ENCODE measurements at regions not wholly inside any gene's neighbourhood (a gene's known extent, or its start where the extent isn't known, plus 50 kb on each side); places are given as distances from the start of the nearest gene placed in this dataset.
"Not testable (repeated sequence)": the region's sequence is repeated elsewhere in the genome, so short reads cannot be mapped to it uniquely, and the experiment has no call there.

DNA sequence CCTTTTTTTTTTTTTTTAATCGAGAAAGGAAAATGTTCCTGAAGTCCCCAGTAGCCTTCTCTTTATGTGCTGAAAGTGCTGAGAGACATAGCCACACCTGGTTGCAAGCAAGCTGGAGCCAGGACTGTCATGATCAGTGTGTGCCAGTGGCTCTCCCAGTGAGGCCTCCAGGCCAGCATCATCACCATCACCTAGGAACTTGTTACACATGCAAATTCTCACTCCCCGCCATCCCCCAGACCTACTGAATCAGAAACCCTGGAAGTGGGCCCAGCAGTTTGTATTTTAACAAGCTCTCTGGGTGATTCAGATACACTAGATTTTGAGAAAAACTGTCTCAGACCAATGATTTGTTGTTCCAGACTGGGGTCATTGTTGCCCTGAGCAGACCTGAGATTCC lies 181.9 kb upstream of the GLRA1 start:
- no peak for DNase-seq

DNA sequence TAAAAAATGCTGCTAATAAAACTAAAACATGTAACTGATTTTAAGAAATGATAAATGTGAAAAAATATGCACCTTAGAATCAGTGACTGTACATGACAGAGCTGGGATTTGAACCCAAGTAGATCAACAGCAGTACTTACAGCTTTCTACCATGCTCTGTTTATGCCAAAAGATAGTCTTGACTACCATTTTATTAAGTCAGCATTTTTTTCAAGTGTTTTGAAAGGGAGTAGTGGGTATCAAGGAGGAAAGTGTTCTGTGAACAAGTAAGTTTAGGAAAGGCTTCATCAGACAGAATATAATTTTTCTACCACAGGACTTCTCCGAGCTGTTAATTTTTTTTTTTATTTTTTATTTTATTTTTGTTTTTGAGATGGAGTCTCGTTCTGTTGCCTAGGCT lies 180.4 kb upstream of the GLRA1 start:
- DNase-seq = no peak

DNA sequence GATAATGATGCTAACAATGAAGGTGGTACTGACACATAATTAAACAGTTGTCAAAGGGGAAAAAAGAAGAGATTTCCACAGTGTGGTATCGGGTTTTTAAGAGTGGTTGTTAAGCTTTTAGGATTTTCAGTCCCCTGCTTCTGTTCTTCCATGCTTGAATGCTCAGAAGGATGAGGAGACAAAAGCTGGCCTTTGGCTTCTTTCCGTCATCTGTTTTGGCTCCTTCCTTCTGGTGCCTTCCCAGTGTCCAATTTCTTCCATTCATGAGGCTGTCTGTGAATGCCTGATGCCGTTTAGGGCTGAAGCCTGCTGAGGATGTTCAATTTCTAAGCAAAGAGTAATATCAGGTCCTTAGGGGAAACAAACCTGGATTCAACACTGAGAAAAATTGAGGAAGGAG lies 179.6 kb upstream of the GLRA1 start:
- DNase-seq = no peak

DNA sequence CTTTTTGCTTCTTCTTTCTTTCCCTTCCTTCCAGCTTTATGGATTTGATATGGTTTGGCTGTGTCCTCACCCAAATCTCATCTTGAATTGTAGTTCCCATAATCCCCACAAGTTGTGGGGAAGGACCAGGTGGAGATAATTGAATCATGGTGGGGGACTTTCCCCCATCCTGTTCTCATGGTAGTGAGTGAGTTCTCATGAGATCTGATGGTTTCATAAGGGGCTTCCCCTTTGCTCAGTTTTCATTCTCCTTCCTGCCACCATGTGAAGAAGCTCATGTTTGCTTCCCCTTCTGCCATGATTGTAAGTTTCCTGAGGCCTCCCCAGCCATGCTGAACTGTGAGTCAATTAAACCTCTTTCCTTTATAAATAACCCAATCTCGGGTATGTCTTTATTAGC lies 178.3 kb upstream of the GLRA1 start:
- DNase-seq = not testable (repeated sequence)

DNA sequence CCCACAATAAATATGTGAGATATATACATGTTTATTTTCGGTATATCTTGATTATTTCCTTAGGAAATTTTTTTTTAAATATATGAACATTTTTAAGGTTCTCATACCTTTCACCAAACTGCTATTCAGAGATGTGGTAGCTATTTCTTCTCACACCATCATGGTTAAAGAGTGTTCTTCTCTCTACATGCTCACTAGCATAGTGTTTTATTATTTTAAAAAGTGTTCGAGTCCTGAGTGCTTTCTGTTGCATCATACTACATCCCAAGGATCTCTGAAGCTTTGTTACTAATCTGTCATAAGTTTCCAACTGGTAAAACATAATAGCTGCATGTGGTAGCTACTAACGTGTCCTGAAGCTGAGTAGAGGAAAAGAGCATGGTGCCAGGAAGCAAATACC lies 177.4 kb upstream of the GLRA1 start:
- DNase-seq = no peak

- DNase-seq = no peak
Observed at GRCh38 chr5:152100462-152100861, 175.8 kb upstream of the GLRA1 start.

DNA sequence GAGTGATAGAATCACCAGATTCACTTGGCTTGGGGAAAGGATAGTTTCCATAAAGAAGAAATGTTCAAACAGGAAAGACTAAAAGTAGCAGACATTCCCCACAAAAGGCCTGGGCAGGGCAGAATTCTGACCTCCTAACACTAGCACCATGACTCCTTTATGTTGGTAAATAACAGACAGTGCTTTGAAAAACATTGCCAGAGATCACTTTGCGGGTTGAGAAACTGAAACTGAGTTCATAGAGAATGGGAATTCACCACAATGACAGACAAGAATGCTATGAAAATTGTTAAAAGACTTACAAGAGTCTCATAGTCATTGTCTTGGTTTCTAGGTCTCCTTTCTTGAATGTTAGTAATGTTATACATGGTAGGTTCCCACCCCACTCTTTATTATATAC lies 172.5 kb upstream of the GLRA1 start:
- DNase-seq = no peak

- DNase-seq = no peak
Observed at GRCh38 chr5:152094716-152095115, 170.1 kb upstream of the GLRA1 start.

GRCh38 chr5:152094060-152094459 lies 169.4 kb upstream of the GLRA1 start:
- DNase-seq = no peak

DNA sequence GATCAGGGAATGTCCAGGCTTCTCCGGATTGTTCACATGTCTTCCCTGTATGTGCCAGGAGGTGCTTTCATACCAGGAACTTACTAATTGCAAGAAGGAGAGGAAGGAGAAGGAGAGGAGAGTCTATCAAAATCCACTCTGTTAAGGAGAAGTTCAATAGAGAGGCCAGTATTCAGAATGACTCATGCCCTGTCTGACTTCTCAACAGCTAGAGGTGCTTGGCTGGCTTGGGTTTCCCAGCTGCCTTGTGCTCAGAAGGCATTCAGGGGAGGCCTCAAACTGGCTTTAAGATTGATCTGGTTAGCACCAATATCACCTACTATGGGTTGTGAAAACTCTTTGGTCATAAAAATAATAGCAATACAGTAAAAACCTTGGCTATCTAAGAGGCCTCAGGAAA lies 167.9 kb upstream of the GLRA1 start:
- DNase-seq = peak in 1 of 2 experiments; percentile 7

GRCh38 chr5:152089644-152090043 lies 165.0 kb upstream of the GLRA1 start:
- DNase-seq = no peak

GRCh38 chr5:152086668-152087067 lies 162.0 kb upstream of the GLRA1 start:
- no peak for DNase-seq

GRCh38 chr5:152084476-152084875 lies 159.8 kb upstream of the GLRA1 start:
- DNase-seq = no peak

GRCh38 chr5:152083231-152083630 lies 158.6 kb upstream of the GLRA1 start:
- no peak for DNase-seq

- DNase-seq = no peak
Observed at GRCh38 chr5:152072091-152072490, 147.4 kb upstream of the GLRA1 start.

DNA sequence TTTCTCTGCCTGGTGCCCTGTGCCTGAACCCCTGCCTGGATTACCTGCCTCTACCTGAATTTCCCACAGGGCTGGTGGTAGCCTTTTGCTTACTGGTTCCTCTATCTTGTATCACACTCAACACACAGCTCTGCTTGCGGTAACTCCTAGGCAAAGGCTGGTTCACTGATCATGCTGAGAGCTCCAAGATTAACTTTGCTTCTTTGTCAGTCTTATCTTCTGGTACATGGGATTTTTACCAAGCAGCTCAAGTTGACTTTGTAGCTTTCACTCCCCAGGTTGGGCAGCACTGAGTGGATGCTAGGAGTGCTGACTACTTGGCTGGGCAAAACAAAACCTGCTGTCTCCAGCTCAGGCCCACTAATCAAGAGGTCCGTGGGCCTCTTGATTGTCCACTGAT lies 145.9 kb upstream of the GLRA1 start:
- DNase-seq = no peak

GRCh38 chr5:152066784-152067183 lies 142.1 kb upstream of the GLRA1 start:
- DNase-seq = no peak

DNA sequence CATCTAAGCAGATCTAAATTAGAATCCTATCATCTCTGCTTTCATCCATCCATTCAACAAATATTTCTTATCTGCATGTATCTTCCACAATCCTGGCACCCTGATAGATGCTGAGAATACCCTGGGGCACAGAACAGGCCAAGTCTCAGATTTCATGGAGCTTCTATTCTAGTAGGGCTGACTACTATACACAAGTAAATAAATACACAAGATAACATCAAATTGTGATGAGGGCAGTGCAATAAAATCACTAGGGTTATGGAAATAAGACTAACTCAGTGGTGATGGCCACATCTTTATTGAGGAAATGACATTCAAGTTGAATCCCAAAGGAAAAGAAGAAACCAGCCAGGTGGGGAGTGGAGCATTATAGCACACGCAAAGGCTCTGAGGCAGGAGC lies 138.4 kb upstream of the GLRA1 start:
- no peak for DNase-seq

DNA sequence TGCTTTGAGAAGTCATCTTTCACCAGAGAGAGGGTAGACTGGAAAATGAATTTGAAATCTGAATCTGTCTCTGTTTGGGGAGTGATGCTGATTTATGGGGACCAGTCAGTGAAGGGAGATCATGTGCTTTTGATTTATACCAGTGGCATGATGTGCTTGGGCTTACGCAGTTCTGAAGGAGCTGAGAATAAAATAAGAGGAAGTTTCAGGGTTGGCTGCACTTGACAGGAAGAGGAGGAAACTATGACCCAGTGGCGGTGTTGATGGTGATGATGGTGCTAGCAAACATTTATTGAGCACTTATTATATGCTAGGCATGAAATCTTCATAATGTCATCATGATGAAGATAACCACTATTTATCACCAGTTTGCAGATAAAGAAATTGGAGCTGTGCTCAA lies 136.4 kb upstream of the GLRA1 start:
- no peak for DNase-seq

DNA sequence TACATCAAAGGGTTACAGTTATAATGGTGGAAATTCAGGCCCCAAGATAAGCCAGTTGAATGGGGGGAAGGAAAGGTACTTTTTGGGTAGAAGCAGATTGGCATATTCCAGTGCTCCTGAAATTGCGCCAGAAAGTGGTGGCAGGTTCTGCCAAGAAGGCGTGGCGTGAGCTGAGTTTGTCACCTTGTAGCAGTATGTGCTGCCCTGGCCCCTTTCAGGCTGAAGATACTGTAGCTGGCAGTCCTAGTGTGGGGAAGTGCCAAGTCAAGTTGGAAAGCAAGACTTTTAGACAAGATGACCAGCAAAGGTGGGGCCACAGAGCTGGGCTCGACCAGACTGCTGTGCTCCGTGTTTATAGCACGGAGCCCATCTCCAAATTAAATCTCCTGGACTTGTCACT lies 133.6 kb upstream of the GLRA1 start:
- no peak for DNase-seq

DNA sequence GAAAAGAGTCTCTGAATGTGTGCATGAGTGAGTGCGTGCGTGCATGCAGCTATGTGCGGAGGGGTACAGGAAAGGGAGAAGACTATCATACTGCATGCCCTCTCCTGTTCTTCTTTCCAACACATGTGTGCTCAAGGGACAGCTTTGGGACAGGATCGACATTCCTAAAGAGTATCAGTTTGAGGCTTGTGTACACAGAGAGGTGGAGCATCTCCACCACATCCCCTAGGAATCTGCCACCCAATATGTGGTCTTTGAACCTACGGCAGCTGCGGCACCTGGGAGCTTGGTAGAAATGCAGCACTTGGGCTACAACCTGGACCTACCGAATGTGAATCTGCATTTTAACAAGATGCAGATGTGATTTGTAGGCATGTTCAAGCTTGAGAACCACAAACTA lies 132.3 kb upstream of the GLRA1 start:
- DNase-seq = no peak

DNA sequence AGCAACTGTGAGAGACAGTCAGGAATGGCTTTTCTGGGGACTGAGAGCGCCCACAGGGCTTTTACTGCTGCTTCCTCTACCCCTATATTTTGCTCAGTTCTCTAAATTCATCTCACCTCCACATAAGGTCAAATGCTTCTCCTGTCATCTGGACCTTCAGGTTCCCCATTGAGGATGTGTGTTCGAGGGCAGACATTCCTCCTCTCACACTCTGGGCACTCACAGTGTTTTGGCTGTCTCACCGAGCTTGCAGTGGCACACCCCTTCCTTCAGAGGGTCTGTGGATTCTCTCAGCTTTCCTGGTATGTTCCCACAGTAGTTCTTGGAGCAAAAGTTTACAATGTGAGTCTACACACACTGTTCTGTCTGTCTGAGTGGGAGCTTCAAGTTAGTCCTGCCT lies 127.8 kb upstream of the GLRA1 start:
- DNase-seq = no peak

DNA sequence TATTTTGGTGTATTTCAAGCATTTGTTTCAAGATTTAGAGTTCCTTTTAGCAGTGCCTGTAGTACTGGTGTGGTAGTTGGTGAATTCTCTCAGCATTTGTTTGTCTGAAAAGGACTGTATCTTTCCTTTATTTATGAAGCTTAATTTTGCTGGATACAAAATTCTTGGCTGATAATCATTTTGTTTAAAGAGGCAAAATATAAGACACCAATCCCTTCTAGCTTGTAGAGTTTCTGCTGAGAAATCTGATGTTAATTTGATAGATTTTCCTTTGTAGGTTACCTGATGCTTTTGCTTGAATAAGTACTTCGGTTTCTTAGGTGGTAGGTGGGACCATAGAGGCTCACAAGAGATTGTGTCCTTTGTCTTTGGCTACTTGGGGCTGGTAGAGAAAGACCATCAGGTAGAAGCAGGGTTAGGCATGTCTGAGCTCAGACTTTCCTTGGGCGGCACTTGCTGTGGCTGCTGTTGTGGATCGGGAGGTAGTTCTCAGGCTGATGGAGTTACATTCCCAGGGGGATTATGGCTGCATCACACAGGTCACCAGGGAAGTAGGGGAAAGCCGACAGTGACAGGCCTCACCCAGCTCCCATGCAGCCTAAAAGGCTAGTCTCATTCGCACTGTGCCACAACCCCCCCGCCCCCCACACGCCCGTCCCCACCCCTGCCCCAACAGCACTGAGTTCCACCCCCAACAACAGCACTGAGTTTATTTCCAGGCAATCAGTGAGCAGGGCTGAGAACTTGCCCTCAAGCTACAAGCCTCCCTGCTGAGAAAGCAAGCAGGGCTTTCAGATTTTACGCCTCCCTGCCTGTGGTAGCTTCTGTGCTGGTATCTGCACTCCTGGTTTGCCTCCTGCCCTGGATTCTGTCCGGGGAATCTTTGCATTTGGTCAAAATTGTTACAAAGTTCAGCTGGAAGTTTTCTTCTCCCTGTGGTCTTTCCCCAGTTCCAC lies 127.1 kb upstream of the GLRA1 start:
- no peak for DNase-seq

DNA sequence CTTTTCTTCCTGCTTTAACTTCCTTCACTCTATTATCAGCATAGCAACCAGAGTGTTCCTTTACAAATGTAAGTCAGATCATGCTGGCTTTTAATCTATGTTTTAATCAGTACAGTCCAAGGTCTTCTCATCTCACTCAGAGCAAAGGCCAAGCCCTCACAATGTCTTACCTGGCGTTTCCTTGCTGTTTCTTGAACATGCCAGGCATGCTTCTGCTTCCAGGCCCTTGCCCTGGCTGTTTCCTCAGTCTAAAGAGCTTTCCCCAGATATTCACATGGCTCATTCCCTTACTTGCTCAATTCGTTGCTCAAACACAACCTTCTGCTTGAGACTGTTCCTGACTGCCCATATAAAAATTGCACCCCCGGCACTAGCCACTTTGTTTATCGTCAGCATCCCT lies 121.7 kb upstream of the GLRA1 start:
- no peak for DNase-seq

GRCh38 chr5:152038856-152039255 lies 114.2 kb upstream of the GLRA1 start:
- not testable (repeated sequence) for DNase-seq
